ENCODE measurements at regions not wholly inside any gene's neighbourhood (a gene's known extent, or its start where the extent isn't known, plus 50 kb on each side); places are given as distances from the start of the nearest gene placed in this dataset.

- ChIA-PET CTCF (no interaction called here), POLR2A (no interaction called here)
Observed at GRCh38 chr7:85475071-85475470, 288.2 kb upstream of the SEMA3D start.

GRCh38 chr7:85474234-85474633, 287.4 kb upstream of the SEMA3D start:
- ChIA-PET POLR2A (no interaction called here), CTCF (no interaction called here)

- ChIA-PET POLR2A (no interaction called here), CTCF (no interaction called here)
Observed at GRCh38 chr7:85471740-85472139, 284.9 kb upstream of the SEMA3D start.

- POLR2A ChIA-PET, result no interaction called here
Observed at GRCh38 chr7:85471307-85471706, 284.5 kb upstream of the SEMA3D start.

GRCh38 chr7:85469446-85470010, 282.7 kb upstream of the SEMA3D start:
- POLR2A ChIA-PET, result no interaction called here
- CTCF ChIA-PET, result no interaction called here

More at GRCh38 chr7:85471307-85471706, 284.5 kb upstream of the SEMA3D start:
- CTCF ChIA-PET, result no interaction called here

- ChIA-PET CTCF (no interaction called here), POLR2A (no interaction called here)
Observed at GRCh38 chr7:85464042-85464651, 277.3 kb upstream of the SEMA3D start.

- POLR2A ChIA-PET, result no interaction called here
- CTCF ChIA-PET, result no interaction called here
Observed at GRCh38 chr7:85462671-85463070, 275.8 kb upstream of the SEMA3D start.

GRCh38 chr7:85457911-85458310, 271.1 kb upstream of the SEMA3D start:
- ChIA-PET CTCF (no interaction called here), POLR2A (no interaction called here)

GRCh38 chr7:85456254-85456653, 269.4 kb upstream of the SEMA3D start:
- CTCF ChIA-PET, result no interaction called here
- POLR2A ChIA-PET, result no interaction called here

- ChIA-PET CTCF (no interaction called here), POLR2A (no interaction called here)
Observed at GRCh38 chr7:85454904-85455303, 268.0 kb upstream of the SEMA3D start.

GRCh38 chr7:85452674-85453073, 265.8 kb upstream of the SEMA3D start:
- POLR2A ChIA-PET, result no interaction called here
- CTCF ChIA-PET, result no interaction called here

GRCh38 chr7:85449478-85449877, 262.6 kb upstream of the SEMA3D start:
- CTCF ChIA-PET, result no interaction called here
- POLR2A ChIA-PET, result no interaction called here

- POLR2A ChIA-PET, result no interaction called here
Observed at GRCh38 chr7:85447004-85447403, 260.1 kb upstream of the SEMA3D start.

GRCh38 chr7:85426487-85426960, 239.7 kb upstream of the SEMA3D start:
- POLR2A ChIA-PET, result no interaction called here
- CTCF ChIA-PET, result no interaction called here

More at GRCh38 chr7:85447004-85447403, 260.1 kb upstream of the SEMA3D start:
- CTCF ChIA-PET, result no interaction called here

GRCh38 chr7:85424298-85424697, 237.4 kb upstream of the SEMA3D start:
- POLR2A ChIA-PET, result no interaction called here
- CTCF ChIA-PET, result no interaction called here

GRCh38 chr7:85423209-85423895, 236.5 kb upstream of the SEMA3D start:
- CTCF ChIA-PET, result no interaction called here
- POLR2A ChIA-PET, result no interaction called here

- POLR2A ChIA-PET, result no interaction called here
Observed at GRCh38 chr7:85415743-85416142, 228.9 kb upstream of the SEMA3D start.

GRCh38 chr7:85413718-85414117, 226.9 kb upstream of the SEMA3D start:
- CTCF ChIA-PET, result no interaction called here
- POLR2A ChIA-PET, result no interaction called here

More at GRCh38 chr7:85415743-85416142, 228.9 kb upstream of the SEMA3D start:
- CTCF ChIA-PET, result no interaction called here

- CTCF ChIA-PET, result no interaction called here
- POLR2A ChIA-PET, result no interaction called here
Observed at GRCh38 chr7:85412912-85413311, 226.1 kb upstream of the SEMA3D start.

- CTCF ChIA-PET, result no interaction called here
- POLR2A ChIA-PET, result no interaction called here
Observed at GRCh38 chr7:85407391-85407790, 220.5 kb upstream of the SEMA3D start.

GRCh38 chr7:85405016-85405902, 218.4 kb upstream of the SEMA3D start:
- ChIA-PET CTCF (no interaction called here), POLR2A (no interaction called here)
